H1 (cell line): ENCODE measurements at regions not wholly inside any gene's neighbourhood (a gene's known extent, or its start where the extent isn't known, plus 50 kb on each side); places are given as distances from the start of the nearest gene placed in this dataset.
A peak's percentile ranks its signal among the peaks of the same experiment; 100 is the strongest.

Experiments
- CTCF ChIA-PET: fragments of 300-600 bp; sonication (Branson Sonifier 250); formaldehyde crosslinking; loops from one replicate; lab custom pipeline; 2021; ENCODE audit not compliant: partially characterized antibody; lab: Charles Lee
- POLR2A ChIA-PET: fragments of 300-600 bp; sonication (Branson Sonifier 250); formaldehyde crosslinking; loops from one replicate; lab custom pipeline; 2021; ENCODE audit warnings: inconsistent platforms; ENCODE audit not compliant: partially characterized antibody; lab: Charles Lee
- DNase-seq, 2 experiments: peaks; one replicate each; pipeline versions ENCODE4 v3.0.0 to v3.0.0-alpha.2; 2010 to 2022; ENCODE audit warnings: low spot score in 2 of 2, low read depth in 1 of 2, mixed read lengths in 1 of 2
- FAIRE-seq: peaks from 2 replicates; lab custom pipeline; 2011; peaks lifted over from hg19 to GRCh38; lab: Jason Lieb, UNC
- H2AFZ ChIP-seq: 2 replicates; pipeline ENCODE4 v1.8.1; 2012; ENCODE audit warnings: low read length, inconsistent platforms
- H2AK5ac ChIP-seq: 2 replicates; pipeline ENCODE4 v1.6.1; 2013; ENCODE audit warnings: low read depth, low read length
- H2BK120ac ChIP-seq: replicated peaks from 2 replicates; pipeline ENCODE3; 2013; ENCODE audit warnings: low read depth, low read length, inconsistent platforms
- H2BK12ac ChIP-seq: 2 replicates; pipeline ENCODE4 v1.6.1; 2013; ENCODE audit warnings: low read depth, low read length
- H2BK15ac ChIP-seq: 2 replicates; pipeline ENCODE4 v1.6.1; 2013; ENCODE audit warnings: low read length
- H2BK20ac ChIP-seq: 2 replicates; pipeline ENCODE4 v1.6.1; 2013; ENCODE audit warnings: low read length
- H2BK5ac ChIP-seq: 2 replicates; pipeline ENCODE4 v1.6.1; 2013; ENCODE audit warnings: low read depth, low read length
- H3K14ac ChIP-seq: 2 replicates; pipeline ENCODE4 v1.6.1; 2013; ENCODE audit warnings: inconsistent platforms; ENCODE audit not compliant: insufficient read length
- H3K18ac ChIP-seq: 2 replicates; pipeline ENCODE4 v1.6.1; 2013; ENCODE audit warnings: low read length; ENCODE audit errors: extremely low read depth
- H3K23ac ChIP-seq: 2 replicates; pipeline ENCODE4 v1.6.1; 2013; ENCODE audit warnings: inconsistent platforms; ENCODE audit not compliant: insufficient read length
- H3K23me2 ChIP-seq: 2 replicates; pipeline ENCODE4 v1.6.1; 2013; ENCODE audit warnings: low read depth, low read length
- H3K27ac ChIP-seq: 2 replicates; pipeline ENCODE4 v1.6.1; 2011; ENCODE audit warnings: low read depth, low read length, inconsistent platforms
- H3K27me3 ChIP-seq, 4 experiments: replicated peaks in 1 of 4; 1 replicate in 1 of 4; 2 replicates in 3 of 4; pipeline versions ENCODE4 v1.6.1 to v1.8.1; 2011 to 2013; ENCODE audit warnings: low read length in 3 of 4, mild to moderate bottlenecking in 3 of 4, inconsistent platforms in 2 of 4, mixed read lengths in 2 of 4, moderate library complexity in 1 of 4; ENCODE audit not compliant: control insufficient read depth in 3 of 4, insufficient read depth in 3 of 4; ENCODE audit errors: extremely low read depth in 1 of 4
- H3K36me3 ChIP-seq, 4 experiments: 2 replicates each; pipeline versions ENCODE4 v1.6.1 to v1.8.1; 2011 to 2013; ENCODE audit warnings: mild to moderate bottlenecking in 4 of 4, low read length in 3 of 4, moderate library complexity in 2 of 4, control low read depth in 1 of 4, inconsistent platforms in 1 of 4; ENCODE audit not compliant: insufficient read depth in 4 of 4, control insufficient read depth in 2 of 4
- H3K4ac ChIP-seq: replicated peaks from 2 replicates; pipeline ENCODE3; 2013; ENCODE audit warnings: low read length, low read depth, mixed read lengths, inconsistent platforms; ENCODE audit not compliant: insufficient read length
- H3K4me1 ChIP-seq, 4 experiments: replicated peaks in 1 of 4; 1 replicate in 1 of 4; 2 replicates in 3 of 4; pipeline versions ENCODE4 v1.6.1 to v1.8.1; 2011 to 2013; ENCODE audit warnings: low read length in 3 of 4, inconsistent platforms in 2 of 4, mixed read lengths in 1 of 4; ENCODE audit not compliant: insufficient read depth in 4 of 4, control insufficient read depth in 3 of 4
- H3K4me2 ChIP-seq, 2 experiments: 2 replicates each; pipeline versions ENCODE4 v1.6.1 to v1.8.1; 2011 to 2013; ENCODE audit warnings: low read depth in 2 of 2, low read length in 2 of 2, control low read depth in 1 of 2, inconsistent platforms in 1 of 2, mild to moderate bottlenecking in 1 of 2; ENCODE audit not compliant: insufficient read depth in 1 of 2
- H3K4me3 ChIP-seq, 4 experiments: fragments of 200-600, 300-600 bp in 1 of 4; sonication (generic), shearing (Covaris generic), sonication (Bioruptor Twin) in 1 of 4; 2 replicates each; pipeline versions ENCODE4 v1.5.1 to v1.8.1; 2011 to 2016; ENCODE audit warnings: low read length in 4 of 4, low read depth in 3 of 4, control low read depth in 2 of 4, inconsistent platforms in 2 of 4, mild to moderate bottlenecking in 2 of 4, mixed read lengths in 1 of 4, moderate library complexity in 1 of 4; ENCODE audit not compliant: insufficient read depth in 2 of 4; ENCODE audit errors: extremely low read depth in 1 of 4
- H3K56ac ChIP-seq: replicated peaks from 2 replicates; pipeline ENCODE3; 2013; ENCODE audit warnings: low read depth, mild to moderate bottlenecking, mixed read lengths, low read length, inconsistent platforms; ENCODE audit not compliant: insufficient read length
- H3K79me1 ChIP-seq: 2 replicates; pipeline ENCODE4 v1.6.1; 2013; ENCODE audit warnings: low read depth, low read length, control low read depth
- H3K79me2 ChIP-seq, 2 experiments: 2 replicates each; pipeline versions ENCODE4 v1.6.1 to v1.8.1; 2012 to 2013; ENCODE audit warnings: low read length in 2 of 2, mild to moderate bottlenecking in 2 of 2, inconsistent platforms in 1 of 2; ENCODE audit not compliant: insufficient read depth in 2 of 2, control insufficient read depth in 1 of 2
- H3K9ac ChIP-seq, 4 experiments: replicated peaks in 1 of 4; 1 replicate in 1 of 4; 2 replicates in 3 of 4; pipeline versions ENCODE4 v1.6.1 to v1.8.1; 2011 to 2013; ENCODE audit warnings: low read depth in 3 of 4, low read length in 3 of 4, control low read depth in 2 of 4, mild to moderate bottlenecking in 2 of 4, moderate library complexity in 2 of 4, inconsistent platforms in 1 of 4; ENCODE audit errors: extremely low read depth in 1 of 4
- H3K9me3 ChIP-seq, 2 experiments: 2 replicates each; pipeline versions ENCODE4 v1.6.1 to v1.8.1; 2012 to 2013; ENCODE audit warnings: mild to moderate bottlenecking in 2 of 2, moderate library complexity in 2 of 2, control low read depth in 1 of 2, inconsistent platforms in 1 of 2, low read depth in 1 of 2, low read length in 1 of 2, mixed read lengths in 1 of 2; ENCODE audit not compliant: insufficient read depth in 2 of 2
- H4K20me1 ChIP-seq, 2 experiments: replicated peaks in 1 of 2; 2 replicates each; pipeline versions ENCODE3 to v1.8.1; 2011 to 2013; ENCODE audit warnings: inconsistent platforms in 2 of 2, low read length in 2 of 2, mild to moderate bottlenecking in 1 of 2; ENCODE audit not compliant: insufficient read depth in 2 of 2, control insufficient read depth in 1 of 2
- H4K5ac ChIP-seq: 2 replicates; pipeline ENCODE4 v1.6.1; 2013; ENCODE audit warnings: low read length, low read depth, mixed read lengths, inconsistent platforms; ENCODE audit not compliant: insufficient read length
- H4K8ac ChIP-seq: 2 replicates; pipeline ENCODE4 v1.8.0; 2013; ENCODE audit warnings: mild to moderate bottlenecking, moderate library complexity, low read length, inconsistent platforms; ENCODE audit not compliant: insufficient read depth; ENCODE audit errors: extremely low read depth
- H4K91ac ChIP-seq: replicated peaks from 2 replicates; pipeline ENCODE3; 2013; ENCODE audit warnings: low read length, mixed read lengths, inconsistent platforms; ENCODE audit not compliant: insufficient read length
- KDM1A ChIP-seq: fragments of 200-600, 300-600 bp; sonication (generic); IDR thresholded peaks from 2 replicates; pipeline ENCODE4 v1.7.1; 2016; ENCODE audit warnings: mild to moderate bottlenecking, low read length, borderline replicate concordance
- NANOG ChIP-seq: IDR thresholded peaks from 2 replicates; pipeline ENCODE4 v1.6.1; 2011; ENCODE audit warnings: low read length, low read depth, mild to moderate bottlenecking, inconsistent platforms; ENCODE audit not compliant: insufficient read depth, poor library complexity, severe bottlenecking
- RNF2 ChIP-seq: fragments of 200-900, 300-1000 bp; sonication (generic); IDR thresholded peaks from 2 replicates; pipeline ENCODE4 v1.7.1; 2016; ENCODE audit warnings: borderline replicate concordance, low read depth, mild to moderate bottlenecking, antibody characterized with exemption, low read length; ENCODE audit not compliant: poor library complexity, severe bottlenecking; ENCODE audit errors: missing control alignments
- WGBS, 2 experiments: shearing (Covaris generic) in 1 of 2; methylation state at CpG; one replicate each; pipeline versions ENCODE4 v1.1.6 to v1.1.7; 2013 to 2015; ENCODE audit warnings: low lambda C conversion rate in 2 of 2, mixed read lengths in 2 of 2, inconsistent platforms in 1 of 2, low coverage in 1 of 2, missing lambda C conversion rate in 1 of 2; ENCODE audit not compliant: insufficient replicate concordance in 2 of 2, insufficient coverage in 1 of 2, insufficient read length in 1 of 2; ENCODE audit errors: extremely low coverage in 1 of 2, missing lambda C conversion rate in 1 of 2; 5-methylcytosine and 5-hydroxymethylcytosine counted together

GRCh38 chr12:27866373-27867101 lies 86.5 kb upstream of the MANSC4 start:
- H3K4ac ChIP-seq, result no peak overlapping the region
- H4K8ac ChIP-seq, result no peak overlapping the region
- H2BK20ac ChIP-seq, result no peak overlapping the region
- H2BK15ac ChIP-seq, result no peak overlapping the region
- H4K5ac ChIP-seq, result no peak overlapping the region
- no peaks in the 10 kb centered on the region for H3K79me2 ChIP-seq
- H3K36me3 ChIP-seq, result no peaks in the 10 kb centered on the region
- H3K9me3 ChIP-seq, result no peaks in the 10 kb centered on the region
- H3K23me2 ChIP-seq, result no peaks in the 10 kb centered on the region
- no peak overlapping the region for H2BK120ac ChIP-seq
- H3K18ac ChIP-seq, result no peak overlapping the region
- DNase-seq (no peak), FAIRE-seq (no peak)
- H4K91ac ChIP-seq, result no peak overlapping the region
- POLR2A ChIA-PET, result no interaction called here
- no peak overlapping the region for H3K4me2 ChIP-seq
- no peak overlapping the region for H3K4me3 ChIP-seq
- H2BK5ac ChIP-seq, result no peak overlapping the region
- no peaks in the 10 kb centered on the region for H4K20me1 ChIP-seq
- no peak overlapping the region for H2AK5ac ChIP-seq
- no peak overlapping the region for H3K23ac ChIP-seq
- no peak overlapping the region for H3K27ac ChIP-seq
- peak overlapping the region; percentile 15; the same call in 1 of the 2 replicates for H2AFZ ChIP-seq
- CTCF ChIA-PET, result no interaction called here
- 85% methylated on average over 11 of the region's 11 CpGs; no CpG with 5 or more reads in 1 of the 2 experiments for WGBS, 2 experiments
- H3K79me1 ChIP-seq, result no peaks in the 10 kb centered on the region
- no peak overlapping the region for H3K56ac ChIP-seq
- no peak overlapping the region for H3K9ac ChIP-seq
- no peaks in the 10 kb centered on the region for H3K27me3 ChIP-seq
- H2BK12ac ChIP-seq, result no peak overlapping the region
- H3K14ac ChIP-seq, result no peak overlapping the region
- no peaks in the 10 kb centered on the region for H3K4me1 ChIP-seq
- TF ChIP-seq RNF2 (no peak), KDM1A (no peak), NANOG (no peak)
